ENCODE measurements at regions not wholly inside any gene's neighbourhood (a gene's known extent, or its start where the extent isn't known, plus 50 kb on each side); places are given as distances from the start of the nearest gene placed in this dataset.
"Not testable (repeated sequence)": the region's sequence is repeated elsewhere in the genome, so short reads cannot be mapped to it uniquely, and the experiment has no call there.

DNA sequence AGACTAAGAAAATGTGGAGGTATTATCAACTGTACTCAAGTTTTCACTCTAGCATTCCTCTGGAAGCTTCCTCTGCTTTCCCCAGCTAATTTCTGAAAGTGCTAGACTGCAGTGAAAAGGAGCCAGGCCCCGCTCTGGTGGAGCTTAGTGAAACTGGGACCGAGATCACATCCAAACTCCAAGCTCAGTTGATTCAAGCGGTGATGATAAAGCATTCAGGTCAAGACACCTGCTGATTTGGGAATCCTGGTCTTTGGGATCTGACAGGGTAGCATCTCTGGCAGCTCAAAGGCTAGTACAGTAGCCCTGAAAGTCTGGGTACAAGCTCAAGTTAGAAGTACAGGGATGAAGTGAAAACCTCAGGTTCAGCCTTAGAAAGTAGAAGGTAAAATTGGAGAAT is 120.2 kb upstream of the CRIM1 start:
- no peak for DNase-seq (ENCODE audit: low read depth in 2 of 2)

DNA sequence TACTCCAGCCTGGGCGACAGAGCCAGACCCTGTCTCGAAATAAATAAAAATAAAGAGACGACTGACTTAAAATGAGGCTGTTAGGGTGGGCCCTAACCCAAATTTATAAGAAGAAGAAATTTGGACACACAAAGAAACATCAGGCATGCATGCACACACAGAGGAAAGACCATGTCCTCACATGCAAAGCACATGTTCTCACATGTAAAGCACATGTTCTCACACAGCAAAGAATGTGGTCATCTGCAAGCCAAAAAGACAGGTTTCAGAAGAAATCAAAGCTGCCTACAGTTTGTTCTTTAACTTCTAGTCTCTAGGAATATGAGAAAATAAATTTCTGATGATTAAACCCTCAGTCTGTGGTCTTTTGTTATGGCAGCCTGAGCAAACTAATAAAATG is 132.3 kb upstream of the CRIM1 start:
- DNase-seq (ENCODE audit: low read depth in 2 of 2) = no peak

DNA sequence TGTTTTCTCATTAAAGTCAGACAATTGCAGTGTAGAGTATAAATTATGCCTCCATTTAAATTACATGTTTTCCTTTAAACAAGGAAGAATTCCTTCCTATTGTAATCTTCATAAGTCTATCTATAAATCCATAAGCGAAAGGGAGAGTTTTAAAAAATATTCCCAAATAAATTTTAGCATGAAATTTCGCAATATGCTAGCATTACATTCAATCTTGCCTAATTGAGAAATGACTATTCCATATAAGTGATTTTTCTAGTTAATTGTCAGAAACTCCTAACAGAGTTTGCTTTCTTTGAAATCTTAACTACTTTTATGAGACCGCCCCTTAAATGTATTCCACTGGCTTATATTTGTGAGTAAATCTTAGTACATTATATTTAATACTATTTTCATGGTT is 133.1 kb upstream of the CRIM1 start:
- no peak for DNase-seq (ENCODE audit: low read depth in 2 of 2)

DNA sequence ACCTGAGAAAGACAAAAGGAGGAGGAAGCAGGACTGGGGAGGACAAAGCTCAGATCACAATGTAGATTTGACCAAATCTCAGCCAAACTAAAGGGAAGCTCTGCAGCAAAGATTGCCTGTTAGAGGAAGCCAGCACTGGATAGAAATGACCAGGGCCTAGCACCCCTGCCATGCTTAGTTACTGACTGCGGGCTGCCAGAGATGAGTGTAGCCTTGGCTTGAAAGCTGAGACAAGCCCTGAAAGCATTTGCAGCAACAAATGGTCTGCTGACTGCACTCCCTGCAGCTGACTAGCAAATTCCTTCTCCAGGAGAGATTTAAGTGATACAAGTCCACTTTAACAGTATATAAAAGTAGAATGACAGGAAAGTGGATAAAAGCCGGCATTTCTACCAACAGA is 140.9 kb upstream of the CRIM1 start:
- DNase-seq (ENCODE audit: low read depth in 2 of 2) = no peak

DNA sequence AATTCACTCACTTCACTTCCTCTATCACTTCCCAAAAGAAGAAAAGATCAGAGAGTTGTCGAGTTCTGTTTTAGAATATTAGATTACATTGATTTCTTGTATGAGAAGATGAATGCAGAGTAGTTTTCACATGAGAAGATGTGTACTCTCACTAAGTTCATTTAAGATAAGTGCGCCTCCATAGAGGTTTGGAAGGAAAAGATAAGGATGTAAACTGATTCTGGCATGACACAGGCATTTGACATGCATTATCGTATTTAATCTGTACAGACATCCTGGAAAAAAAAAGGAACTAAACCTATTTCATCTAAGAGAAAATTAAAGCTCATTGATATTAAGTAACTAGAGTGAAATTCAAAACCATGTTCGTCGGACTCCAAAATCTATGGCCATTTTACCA is 152.2 kb upstream of the CRIM1 start:
- no peak for DNase-seq (ENCODE audit: low read depth in 2 of 2)

DNA sequence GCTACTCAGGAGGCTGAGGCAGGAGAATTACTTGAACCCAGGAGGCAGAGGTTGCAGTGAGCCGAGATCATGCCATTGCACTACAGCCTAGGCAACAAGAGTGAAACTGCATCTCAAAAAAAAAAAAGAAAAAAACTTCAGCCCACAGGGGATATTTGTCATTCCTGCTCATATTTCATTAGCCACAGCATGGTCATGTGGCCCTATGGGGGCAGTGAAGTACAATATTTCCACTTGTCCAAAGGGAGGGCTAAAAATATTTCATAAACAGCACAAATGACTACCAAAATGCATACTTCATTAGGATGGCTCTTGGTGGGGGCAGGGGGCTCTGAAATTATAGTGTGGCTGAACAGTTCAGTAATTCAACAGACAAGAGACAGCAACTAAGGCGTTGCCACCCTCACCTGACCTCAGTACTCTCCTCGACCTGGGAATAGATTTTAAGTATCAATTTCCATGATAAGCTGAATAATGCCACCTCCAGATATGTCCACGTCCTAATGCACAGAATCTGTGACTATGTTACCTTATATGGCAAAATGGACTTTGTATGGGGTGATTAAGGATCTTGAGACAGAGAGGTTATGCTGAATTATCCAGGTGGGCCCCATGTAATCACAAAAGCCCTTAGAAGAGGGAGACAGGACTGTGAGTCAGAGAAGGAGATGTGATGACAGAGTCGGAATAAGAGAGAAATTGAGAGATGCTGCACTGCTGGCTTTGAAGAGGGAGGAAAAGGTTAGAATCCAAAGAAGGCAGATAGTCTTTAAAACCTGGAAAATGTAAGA is 158.2 kb upstream of the CRIM1 start:
- DNase-seq (ENCODE audit: low read depth in 2 of 2) = no peak

DNA sequence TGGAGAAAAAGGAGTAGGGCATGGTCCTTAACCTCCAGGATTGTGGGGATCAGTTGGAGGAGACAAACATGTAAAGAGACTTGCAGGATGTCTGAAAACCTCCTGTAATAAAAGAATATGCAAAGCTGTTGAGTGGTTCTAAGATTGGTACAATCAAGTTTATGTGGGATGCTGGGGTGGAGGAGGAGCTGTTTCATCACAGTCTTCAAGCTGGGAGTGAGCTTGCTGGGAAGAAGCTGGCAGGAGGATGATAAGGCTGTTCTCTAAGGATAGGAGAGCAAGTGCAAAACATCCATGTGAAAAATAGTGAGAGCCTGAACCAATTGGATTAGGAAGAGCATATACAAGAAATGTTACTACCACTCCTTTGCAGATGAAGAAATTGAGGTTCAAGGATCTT is 161.9 kb upstream of the CRIM1 start:
- DNase-seq (ENCODE audit: low read depth in 2 of 2) = no peak

DNA sequence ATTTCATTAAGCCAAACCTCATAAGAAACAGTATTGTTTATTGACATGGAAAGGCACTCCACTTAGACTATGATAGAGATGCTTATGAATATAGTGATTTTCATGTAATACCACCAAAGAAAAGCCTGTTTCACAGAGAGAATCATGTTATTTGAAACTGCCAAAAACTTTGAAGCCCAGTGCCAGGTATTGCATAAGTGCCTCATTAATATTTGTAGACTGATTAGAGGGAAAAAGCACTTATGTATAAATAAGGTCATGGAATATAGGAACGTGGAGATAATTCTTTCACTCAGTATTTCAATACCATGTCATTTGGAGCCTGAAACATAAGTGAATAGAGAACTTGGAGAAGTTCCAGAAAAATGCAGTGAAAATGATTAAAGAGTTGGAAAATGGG is 162.6 kb upstream of the CRIM1 start:
- no peak for DNase-seq (ENCODE audit: low read depth in 2 of 2)

DNA sequence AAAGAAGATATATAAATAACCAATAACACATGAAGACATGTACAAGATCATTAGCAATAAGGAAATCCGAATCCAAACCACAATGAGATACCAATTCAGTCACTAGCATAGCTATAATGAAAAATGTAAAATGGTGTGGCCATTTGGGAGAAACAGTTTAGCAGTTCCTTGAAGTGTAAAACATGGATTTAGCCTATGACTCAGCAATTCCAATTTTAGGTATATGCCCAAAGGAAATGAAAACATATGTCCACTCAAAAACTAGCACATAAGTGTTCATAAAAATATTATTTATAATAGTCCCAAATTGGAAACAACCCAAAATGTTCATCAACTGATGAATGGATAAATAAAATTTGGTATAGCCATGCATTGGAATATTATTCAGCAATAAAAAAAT is 165.5 kb upstream of the CRIM1 start:
- DNase-seq (ENCODE audit: low read depth in 2 of 2) = no peak

DNA sequence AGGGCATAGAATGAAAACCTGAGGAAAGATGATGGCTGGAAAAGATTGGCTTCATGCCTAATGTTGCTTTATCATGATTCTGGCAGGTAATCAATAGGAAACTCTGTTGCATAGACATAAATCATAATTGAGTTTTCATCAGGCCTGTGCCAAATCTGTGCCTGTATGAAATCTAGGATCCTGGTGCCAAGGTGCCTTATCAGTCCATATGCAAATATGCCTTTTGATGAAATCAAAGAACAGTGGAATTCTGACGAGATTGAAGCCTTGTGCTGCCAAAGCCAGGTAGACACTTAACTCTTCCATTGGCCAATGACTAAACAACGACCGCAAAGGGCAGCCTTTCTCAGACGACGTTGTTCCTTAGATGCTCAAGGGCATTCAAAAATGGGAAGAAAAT is 170.0 kb upstream of the CRIM1 start:
- DNase-seq (ENCODE audit: low read depth in 2 of 2) = no peak

DNA sequence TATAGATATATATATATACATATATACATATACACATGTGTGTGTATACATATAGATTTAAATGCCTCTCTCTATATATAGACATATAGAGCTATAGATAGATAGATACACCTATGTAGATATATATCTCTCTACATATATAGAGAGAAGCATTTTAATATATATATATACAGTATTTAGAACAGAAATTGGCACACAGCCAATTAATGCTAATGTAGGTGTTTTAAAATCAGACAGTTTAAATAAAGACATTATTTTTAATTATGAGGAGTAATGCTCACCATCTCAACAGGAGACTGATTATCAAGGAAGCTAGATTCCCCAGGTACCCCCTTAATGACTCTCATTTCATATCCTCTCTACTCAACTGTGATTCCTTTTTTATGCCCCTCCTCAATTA is 170.7 kb upstream of the CRIM1 start:
- no peak for DNase-seq (ENCODE audit: low read depth in 2 of 2)

DNA sequence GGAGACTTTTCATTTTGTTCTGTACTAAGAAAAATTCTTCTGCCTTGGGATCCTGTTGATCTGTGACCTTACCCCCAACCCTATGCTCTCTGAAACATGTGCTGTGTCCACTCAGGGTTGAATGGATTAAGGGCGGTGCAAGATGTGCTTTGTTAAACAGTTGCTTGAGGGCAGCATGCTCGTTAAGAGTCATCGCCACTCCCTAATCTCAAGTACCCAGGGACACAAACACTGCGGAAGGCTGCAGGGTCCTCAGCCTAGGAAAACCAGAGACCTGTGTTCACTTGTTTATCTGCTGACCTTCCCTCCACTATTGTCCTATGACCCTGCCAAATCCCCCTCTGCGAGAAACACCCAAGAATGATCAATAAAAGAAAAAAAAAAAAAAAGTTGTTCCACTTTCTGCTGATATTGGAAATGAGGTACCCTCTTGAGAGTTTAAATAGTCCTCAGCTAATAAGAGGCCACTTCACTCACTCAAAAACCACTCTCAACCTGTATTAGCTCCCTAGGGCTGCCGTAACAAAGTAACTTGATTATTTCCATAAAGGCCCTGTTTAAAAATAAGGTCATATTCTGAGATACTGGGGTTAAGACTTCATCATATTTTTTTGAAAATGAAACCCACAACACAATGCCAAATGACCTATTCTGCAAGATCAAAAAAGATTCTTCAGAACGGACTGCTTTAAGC is 174.6 kb upstream of the CRIM1 start:
- not testable (repeated sequence) for DNase-seq (ENCODE audit: low read depth in 2 of 2)

DNA sequence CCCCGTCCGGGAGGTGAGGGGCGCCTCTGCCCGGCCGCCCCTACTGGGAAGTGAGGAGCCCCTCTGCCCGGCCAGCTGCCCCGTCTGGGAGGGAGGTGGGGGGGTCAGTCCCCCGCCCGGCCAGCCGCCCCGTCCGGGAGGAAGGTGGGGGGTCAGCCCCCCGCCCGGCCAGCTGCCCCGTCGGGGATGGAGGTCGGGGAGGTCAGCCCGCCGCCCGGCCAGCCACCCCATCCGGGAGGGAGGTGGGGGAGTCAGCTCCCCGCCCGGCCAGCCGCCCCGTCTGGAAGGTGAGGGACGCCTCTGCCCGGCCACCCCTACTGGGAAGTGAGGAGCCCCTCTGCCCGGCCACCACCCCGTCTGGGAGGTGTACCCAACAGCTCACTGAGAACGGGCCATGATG is 175.3 kb upstream of the CRIM1 start:
- DNase-seq (ENCODE audit: low read depth in 2 of 2) = not testable (repeated sequence)

DNA sequence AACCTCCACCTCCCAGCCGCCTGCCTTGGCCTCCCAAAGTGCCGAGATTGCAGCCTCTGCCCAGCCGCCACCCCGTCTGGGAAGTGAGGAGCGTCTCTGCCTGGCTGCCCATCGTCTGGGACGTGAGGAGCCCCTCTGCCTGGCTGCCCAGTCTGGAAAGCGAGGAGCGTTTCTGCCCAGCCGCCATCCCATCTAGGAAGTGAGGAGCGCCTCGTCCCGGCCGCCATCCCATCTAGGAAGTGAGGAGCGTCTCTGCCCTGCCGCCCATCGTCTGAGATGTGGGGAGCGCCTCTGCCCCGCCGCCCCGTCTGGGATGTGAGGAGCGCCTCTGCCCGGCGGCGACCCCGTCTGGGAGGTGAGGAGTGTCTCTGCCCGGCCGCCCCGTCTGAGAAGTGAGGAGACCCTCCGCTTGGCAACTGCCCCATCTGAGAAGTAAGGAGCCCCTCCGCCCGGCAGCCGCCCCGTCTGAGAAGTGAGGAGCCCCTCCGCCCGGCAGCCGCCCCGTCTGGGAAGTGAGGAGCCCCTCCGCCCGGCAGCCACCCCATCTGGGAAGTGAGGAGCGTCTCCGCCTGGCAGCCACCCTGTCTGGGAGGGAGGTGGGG is 175.8 kb upstream of the CRIM1 start:
- DNase-seq (ENCODE audit: low read depth in 2 of 2) = not testable (repeated sequence)

DNA sequence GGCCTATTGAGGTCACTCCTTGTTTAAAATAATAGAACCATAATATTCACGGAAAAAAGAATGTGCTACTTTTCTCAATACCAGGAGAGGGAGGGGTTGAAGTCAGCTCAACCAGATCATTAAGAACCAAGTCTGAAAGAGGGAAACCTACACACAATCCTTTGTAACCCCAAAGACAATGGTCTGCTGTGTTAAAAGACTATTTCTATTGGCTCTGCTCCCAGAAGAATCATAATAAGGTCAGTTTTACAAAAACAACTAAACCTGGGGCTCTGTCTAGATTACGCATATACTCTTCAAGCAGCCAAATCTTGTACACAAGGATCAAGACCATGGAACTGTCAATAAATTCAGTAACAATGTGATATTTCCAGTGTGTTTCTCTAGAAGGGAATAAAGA is 177.2 kb upstream of the CRIM1 start:
- DNase-seq (ENCODE audit: low read depth in 2 of 2) = no peak

DNA sequence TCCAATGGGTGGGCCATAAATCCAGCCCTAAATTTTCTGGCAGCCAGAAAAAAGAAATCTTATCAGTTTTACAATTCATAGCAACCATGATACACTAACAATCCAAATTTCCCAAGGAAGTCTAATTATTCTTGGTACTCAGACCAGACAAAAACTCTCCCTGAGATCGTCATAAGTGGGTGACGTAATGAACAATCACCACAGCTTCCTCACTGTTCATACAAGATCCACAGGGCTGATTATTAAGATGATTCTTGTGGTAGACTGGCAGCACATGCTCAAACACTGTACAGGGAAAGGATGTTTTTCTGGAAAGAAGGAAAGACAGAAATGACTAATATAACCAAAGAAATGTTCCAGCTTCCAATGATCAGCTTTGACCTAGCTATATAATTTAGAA is 178.3 kb upstream of the CRIM1 start:
- DNase-seq (ENCODE audit: low read depth in 2 of 2) = no peak

DNA sequence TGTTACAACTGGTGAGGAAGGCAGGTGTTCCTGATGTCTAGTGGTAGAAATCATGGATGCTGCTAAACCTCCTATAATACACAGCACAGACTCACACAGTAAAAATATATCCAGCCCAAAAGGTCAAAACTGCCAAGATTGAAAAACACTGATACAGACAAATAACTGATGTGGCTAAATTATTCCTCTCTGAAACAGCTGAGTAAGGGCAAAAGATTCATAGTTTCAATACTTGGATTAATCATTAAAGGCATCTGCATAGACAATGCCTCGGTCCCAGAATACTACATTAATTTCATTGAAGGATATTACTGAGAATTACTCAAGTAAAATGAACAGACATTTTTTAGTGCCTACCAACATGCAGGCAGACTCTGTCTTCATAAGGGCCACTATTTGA is 180.7 kb upstream of the CRIM1 start:
- DNase-seq (ENCODE audit: low read depth in 2 of 2) = no peak

DNA sequence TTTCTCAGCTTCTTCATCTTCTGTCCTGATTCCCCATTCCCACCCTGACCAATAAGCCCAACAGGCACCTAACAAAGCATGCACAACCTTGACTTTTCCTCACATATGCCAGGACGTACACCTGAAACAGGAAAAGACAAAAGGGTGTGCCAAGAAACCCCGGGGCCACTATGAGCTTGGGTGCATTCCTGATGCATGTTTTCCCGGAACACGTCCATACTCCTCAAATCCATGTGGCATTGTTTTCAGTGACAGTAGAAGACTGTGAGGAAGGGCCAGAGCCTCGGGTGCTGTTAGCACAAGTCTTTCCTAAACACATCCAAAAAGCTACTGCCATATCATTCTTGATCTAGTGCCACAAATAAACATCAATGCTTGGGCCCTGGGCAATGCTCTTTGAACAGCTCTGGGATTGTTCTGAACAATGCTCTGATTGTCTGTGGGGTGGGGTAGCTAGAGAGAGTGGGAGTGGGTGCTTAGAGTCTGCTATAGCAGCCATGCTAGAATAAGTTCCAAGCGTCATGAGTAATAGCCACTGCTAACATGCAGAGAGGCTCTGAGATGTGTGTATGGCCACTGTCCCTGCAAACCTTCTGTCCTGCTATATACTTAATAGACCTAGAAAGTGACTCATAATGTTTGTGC is 181.7 kb upstream of the CRIM1 start:
- DNase-seq (ENCODE audit: low read depth in 2 of 2) = no peak

DNA sequence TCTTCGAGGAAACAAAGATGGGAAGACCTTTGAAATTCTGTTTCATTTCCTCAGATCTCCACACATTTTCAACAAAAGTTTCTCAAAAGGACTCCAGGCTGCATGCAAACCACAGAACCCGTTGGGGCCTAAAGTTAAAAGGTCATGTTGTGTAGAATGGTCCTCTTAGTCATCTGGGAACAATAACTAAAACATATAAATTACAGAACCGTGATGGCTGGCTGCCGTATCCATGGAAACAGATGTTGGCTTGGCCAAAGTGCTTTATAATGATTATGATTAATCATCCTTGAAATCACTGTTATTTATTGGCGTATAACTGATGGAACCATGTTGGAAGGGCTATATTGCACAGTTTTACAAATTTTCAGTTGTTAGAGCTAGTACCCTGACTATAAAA is 182.8 kb upstream of the CRIM1 start:
- no peak for DNase-seq (ENCODE audit: low read depth in 2 of 2)

DNA sequence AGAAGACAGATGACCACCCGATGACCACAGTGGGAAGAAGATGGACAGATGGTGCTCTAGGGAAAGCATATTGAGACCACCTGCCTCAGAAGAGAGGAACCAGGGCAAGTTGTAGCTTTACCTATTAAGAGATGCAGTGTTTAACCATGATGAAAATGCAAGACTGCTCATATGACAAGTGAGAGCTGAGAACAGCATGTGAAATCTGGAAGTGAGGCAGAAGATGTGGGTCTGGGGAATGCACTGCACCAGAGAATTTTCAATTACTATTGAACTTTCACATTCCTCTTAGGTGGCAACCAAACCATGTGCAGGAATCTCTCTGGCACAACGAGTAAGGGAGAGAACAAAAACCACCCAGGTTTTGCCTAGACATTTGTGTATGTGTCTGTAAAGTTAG is 184.8 kb upstream of the CRIM1 start:
- DNase-seq (ENCODE audit: low read depth in 2 of 2) = no peak

DNA sequence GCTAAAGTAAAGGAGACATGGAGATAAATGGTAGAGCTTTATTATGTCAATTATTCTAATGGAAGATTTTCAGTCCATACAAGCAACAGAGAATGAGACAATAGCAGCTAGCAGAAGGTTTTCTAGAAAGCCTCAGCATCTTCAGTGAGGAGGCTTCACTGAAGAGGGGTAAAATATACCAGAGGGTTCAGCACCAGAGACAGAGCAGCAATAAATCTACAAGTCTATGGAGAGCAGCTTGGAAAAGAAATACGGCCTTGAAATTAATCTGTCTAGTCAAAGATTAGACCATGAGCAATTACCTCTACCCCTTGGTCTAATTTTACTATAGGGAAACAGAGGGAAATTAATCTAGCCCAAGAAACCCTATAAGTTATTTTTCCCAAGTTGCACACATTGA is 185.7 kb upstream of the CRIM1 start:
- no peak for DNase-seq (ENCODE audit: low read depth in 2 of 2)

DNA sequence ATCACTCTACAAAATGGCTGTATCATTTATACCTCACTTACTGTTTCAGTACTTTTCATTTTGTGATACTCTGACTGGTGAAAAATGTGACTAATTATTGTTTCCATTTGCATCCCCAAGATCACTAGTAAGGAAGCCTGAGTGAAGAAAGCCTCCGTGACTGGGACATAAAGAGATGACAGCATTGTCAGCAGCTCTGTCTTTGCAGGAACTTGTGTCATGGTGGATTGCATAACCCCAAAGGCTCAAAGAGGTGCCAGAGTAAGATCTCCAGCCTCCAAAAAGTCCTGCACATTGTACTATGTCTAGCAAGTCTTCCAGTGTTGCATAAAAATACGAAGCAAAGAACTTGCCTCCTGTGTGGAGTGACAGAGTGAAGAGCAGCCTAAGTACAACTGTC is 187.5 kb upstream of the CRIM1 start:
- no peak for DNase-seq (ENCODE audit: low read depth in 2 of 2)

DNA sequence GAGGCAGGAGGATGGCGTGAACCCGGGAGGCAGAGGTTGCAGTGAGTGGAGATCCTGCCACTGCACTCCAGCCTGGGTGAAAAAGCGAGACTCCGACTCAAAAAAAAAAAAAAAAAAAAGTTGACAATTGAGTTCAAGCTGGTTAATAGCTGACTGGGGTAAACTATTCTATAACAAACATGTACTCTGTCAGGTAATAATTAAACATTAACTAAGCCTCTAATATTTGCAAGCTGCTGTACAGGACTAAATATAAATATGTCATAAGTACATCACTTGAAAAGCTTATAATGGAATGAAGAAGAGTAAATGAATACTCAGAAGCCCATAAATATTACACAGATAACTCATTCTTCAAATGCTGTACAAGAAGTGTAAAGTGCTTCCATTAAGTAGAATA is 190.4 kb upstream of the CRIM1 start:
- DNase-seq (ENCODE audit: low read depth in 2 of 2) = no peak
